OCI-M1 (cell line): ENCODE measurements at regions not wholly inside any gene's neighbourhood (a gene's known extent, or its start where the extent isn't known, plus 50 kb on each side); places are given as distances from the start of the nearest gene placed in this dataset.
"Not testable (repeated sequence)": the region's sequence is repeated elsewhere in the genome, so short reads cannot be mapped to it uniquely, and the experiment has no call there.

Experiments
- DNase-seq: peaks from one replicate; lab custom pipeline; 2025; lab: John Stamatoyannopoulos, UW

DNA sequence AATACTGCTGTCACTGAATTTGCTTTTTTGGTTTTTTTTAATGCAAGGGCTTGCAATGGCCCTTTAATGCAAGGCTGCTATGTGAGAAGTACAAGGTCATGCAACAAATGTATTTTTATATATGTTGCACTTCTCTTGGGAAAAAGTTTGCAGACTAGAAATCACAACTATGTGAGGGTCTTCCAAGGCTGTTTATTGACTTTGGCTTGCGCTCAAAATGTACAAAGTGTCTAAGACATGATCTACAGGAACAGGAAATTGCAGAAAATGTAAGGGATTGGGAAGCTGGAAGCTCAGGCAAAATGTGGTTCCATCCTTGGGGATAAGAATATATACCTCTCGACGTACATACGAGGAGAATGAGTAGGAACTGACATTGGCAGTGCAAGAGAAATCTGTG is 92.2 kb upstream of the F13A1 start:
- DNase-seq, result no peak

DNA sequence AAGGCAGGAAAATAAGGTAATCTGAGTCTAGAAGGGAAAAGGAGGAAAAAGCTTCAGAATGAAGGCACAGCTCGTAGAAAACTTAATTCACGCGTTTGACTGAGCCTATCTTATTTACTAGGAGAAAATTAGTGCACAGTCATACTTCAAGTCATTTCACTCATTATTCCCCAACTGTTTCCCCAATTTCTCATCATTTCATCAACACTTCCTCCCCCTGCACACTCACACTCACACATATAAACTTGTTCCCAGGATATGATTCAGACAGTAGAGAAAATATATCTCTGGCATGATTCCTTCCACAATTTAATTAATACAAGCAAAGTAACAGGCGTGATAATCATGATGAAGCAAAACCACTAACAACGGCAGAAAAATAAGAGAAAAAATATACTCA is 94.5 kb upstream of the F13A1 start:
- no peak for DNase-seq

- no peak for DNase-seq
These were observed 97.0 kb upstream of the F13A1 start for GRCh38 chr6:6417475-6417874.

GRCh38 chr6:6418421-6418820 is 98.0 kb upstream of the F13A1 start:
- no peak for DNase-seq

DNA sequence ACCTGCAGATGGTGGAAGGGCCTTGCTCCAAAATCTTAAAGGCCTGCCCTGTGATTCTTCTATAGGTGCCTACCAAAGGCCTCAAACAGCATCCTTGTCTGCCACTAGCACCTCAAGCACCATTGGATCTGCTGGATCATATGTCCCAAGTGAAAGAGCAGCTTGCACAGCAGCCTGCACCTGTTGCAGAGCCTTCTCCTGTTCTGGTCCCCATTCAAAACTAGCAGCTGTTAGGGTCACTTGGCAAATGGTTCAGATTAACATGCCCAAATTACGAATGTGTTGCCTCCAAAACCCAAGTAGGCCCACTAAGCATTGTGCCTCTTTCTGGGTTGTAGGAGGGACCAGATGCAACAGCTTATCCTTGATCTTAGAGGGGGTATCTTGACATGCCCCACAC is 99.6 kb upstream of the F13A1 start:
- DNase-seq, result no peak

- no peak for DNase-seq
These were observed 113.7 kb upstream of the F13A1 start for GRCh38 chr6:6434151-6434550.

DNA sequence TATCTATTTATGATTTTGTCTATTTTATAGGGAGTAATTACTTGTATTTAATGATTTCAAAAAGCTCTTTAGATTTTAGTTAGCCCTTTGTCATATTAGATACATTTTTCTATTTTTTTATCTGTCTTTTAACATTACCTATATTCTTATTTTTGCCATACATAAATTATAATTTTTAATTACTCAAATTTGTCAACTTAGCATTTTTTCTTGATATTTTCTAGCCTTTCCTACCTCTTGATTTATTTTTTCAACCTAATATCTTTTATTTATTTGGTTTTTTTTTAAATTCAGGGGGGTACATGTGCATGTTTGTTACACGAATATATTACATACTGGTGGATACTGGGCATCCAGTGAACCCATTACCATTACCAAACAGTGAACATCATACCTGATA is 114.3 kb upstream of the F13A1 start:
- no peak for DNase-seq

DNA sequence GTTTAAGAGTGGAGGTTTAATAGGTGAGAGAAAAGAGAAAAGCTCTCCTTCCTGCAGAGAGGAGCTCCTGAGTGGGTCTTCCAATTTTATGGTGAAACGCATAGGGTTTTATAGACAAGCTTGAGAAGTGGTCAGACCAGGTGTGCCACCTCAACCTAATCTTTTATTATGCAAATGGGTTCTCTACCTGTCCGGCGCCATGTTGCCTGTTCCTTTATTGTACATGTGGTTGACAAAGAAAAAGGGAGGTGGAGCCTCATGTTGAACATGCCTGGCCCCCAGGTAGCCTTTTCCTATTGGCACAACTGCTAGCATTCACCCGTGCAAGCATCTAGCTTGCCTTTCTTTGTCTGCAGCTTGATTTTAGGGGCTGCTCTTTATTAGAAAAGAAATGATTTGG is 115.9 kb upstream of the F13A1 start:
- no peak for DNase-seq

GRCh38 chr6:6436946-6437345 is 116.5 kb upstream of the F13A1 start:
- no peak for DNase-seq

GRCh38 chr6:6438286-6438685 is 117.8 kb upstream of the F13A1 start:
- no peak for DNase-seq

DNA sequence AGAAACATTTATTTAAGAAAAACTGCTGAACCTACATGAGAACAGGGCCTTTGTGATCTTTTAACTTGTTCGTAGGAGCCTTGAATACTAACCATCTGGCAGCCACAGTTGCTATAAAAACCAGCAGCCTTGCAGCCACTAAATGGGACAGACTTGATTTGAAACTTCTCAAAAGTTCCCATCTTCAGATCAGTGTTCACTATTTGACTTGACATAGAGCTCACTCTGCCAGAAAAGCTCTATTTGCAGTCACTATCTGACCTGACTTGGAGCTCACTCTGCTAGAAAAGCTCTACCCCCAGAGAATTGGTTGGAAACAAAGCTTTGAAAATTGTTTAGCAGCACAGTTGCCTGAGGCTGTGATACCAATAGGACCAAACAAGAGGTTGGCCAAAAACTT is 119.3 kb upstream of the F13A1 start:
- DNase-seq, result no peak

DNA sequence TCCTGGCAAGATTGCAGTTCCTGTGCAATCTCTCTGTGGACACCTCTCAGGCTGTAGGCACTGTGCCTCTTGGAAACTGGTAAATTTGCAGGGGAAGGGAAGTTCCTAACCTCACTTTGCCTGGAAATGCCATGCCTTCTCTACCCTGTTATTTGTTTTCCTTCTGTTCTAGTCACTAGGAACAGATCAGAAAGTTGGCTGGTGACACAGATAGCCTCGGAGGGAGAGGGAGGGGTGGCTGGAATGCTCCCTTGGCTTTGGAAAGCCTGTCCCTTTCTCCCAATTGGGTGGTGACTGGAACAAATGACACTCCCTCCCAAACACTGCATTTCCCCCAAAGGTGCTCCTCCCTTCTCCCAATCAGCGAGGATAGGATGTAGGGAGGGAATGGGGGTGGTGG is 131.5 kb upstream of the F13A1 start:
- no peak for DNase-seq

- no peak for DNase-seq
These were observed 132.7 kb upstream of the F13A1 start for GRCh38 chr6:6453186-6453585.

- no peak for DNase-seq
These were observed 133.2 kb upstream of the LY86 start for GRCh38 chr6:6455272-6455671.

GRCh38 chr6:6458172-6458571 is 130.3 kb upstream of the LY86 start:
- DNase-seq, result no peak

- DNase-seq, result not testable (repeated sequence)
These were observed 128.6 kb upstream of the LY86 start for GRCh38 chr6:6459963-6460362.

GRCh38 chr6:6460416-6460815 is 128.1 kb upstream of the LY86 start:
- DNase-seq, result no peak

GRCh38 chr6:6461138-6461537 is 127.4 kb upstream of the LY86 start:
- no peak for DNase-seq

GRCh38 chr6:6466967-6467761 is 121.4 kb upstream of the LY86 start:
- no peak for DNase-seq

GRCh38 chr6:6469074-6469473 is 119.4 kb upstream of the LY86 start:
- no peak for DNase-seq

GRCh38 chr6:6470123-6470522 is 118.4 kb upstream of the LY86 start:
- no peak for DNase-seq

GRCh38 chr6:6471276-6471675 is 117.2 kb upstream of the LY86 start:
- no peak for DNase-seq

GRCh38 chr6:6474170-6474920 is 114.2 kb upstream of the LY86 start:
- no peak for DNase-seq

DNA sequence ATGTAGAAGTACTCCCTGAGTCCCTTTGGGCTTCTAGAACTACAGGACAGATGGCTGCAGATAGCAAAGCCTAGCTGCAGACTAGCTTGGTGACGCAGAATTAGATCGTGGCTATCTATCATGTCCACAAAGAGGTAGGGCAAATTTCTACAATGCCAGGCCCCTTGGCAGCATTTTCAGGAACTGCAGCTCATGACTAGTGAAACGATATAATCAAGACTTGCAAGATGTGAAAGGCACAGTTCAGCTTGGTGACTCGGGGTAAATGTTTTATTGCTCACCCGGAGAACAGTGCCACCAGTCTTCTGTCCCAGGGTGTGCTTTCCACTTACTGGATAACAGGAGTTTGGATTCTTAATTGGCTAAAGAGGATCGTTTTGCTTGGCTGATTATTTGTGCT is 108.7 kb upstream of the LY86 start:
- no peak for DNase-seq
